ENCODE measurements at regions not wholly inside any gene's neighbourhood (a gene's known extent, or its start where the extent isn't known, plus 50 kb on each side); places are given as distances from the start of the nearest gene placed in this dataset.

GRCh38 chr7:51645702-51646298 lies 329.2 kb upstream of the COBL start:
- no peak for DNase-seq (ENCODE audit: extremely low read depth, low read depth)

GRCh38 chr7:51645255-51645654 lies 328.6 kb upstream of the COBL start:
- DNase-seq (ENCODE audit: extremely low read depth, low read depth) = no peak

GRCh38 chr7:51644216-51644615 lies 327.6 kb upstream of the COBL start:
- DNase-seq (ENCODE audit: extremely low read depth, low read depth) = no peak

- DNase-seq (ENCODE audit: extremely low read depth, low read depth) = no peak
Measured at GRCh38 chr7:51640841-51641240, 324.2 kb upstream of the COBL start.

- DNase-seq (ENCODE audit: extremely low read depth, low read depth) = no peak
Measured at GRCh38 chr7:51639661-51640334, 323.2 kb upstream of the COBL start.

- no peak for DNase-seq (ENCODE audit: extremely low read depth, low read depth)
Measured at GRCh38 chr7:51636503-51636902, 319.9 kb upstream of the COBL start.

- no peak for DNase-seq (ENCODE audit: extremely low read depth, low read depth)
Measured at GRCh38 chr7:51635775-51636174, 319.2 kb upstream of the COBL start.

- DNase-seq (ENCODE audit: extremely low read depth, low read depth) = no peak
Measured at GRCh38 chr7:51634538-51634937, 317.9 kb upstream of the COBL start.

GRCh38 chr7:51634025-51634424 lies 317.4 kb upstream of the COBL start:
- DNase-seq (ENCODE audit: extremely low read depth, low read depth) = no peak

- DNase-seq (ENCODE audit: extremely low read depth, low read depth) = no peak
Measured at GRCh38 chr7:51633596-51633995, 317.0 kb upstream of the COBL start.

GRCh38 chr7:51633006-51633405 lies 316.4 kb upstream of the COBL start:
- no peak for DNase-seq (ENCODE audit: extremely low read depth, low read depth)

- DNase-seq (ENCODE audit: extremely low read depth, low read depth) = no peak
Measured at GRCh38 chr7:51630933-51631332, 314.3 kb upstream of the COBL start.

- DNase-seq (ENCODE audit: extremely low read depth, low read depth) = no peak
Measured at GRCh38 chr7:51629206-51629605, 312.6 kb upstream of the COBL start.

- DNase-seq (ENCODE audit: extremely low read depth, low read depth) = no peak
Measured at GRCh38 chr7:51621956-51622355, 305.3 kb upstream of the COBL start.

- no peak for DNase-seq (ENCODE audit: extremely low read depth, low read depth)
Measured at GRCh38 chr7:51620706-51621105, 304.1 kb upstream of the COBL start.

- no peak for DNase-seq (ENCODE audit: extremely low read depth, low read depth)
Measured at GRCh38 chr7:51619880-51620279, 303.3 kb upstream of the COBL start.

GRCh38 chr7:51617686-51618085 lies 301.1 kb upstream of the COBL start:
- DNase-seq (ENCODE audit: extremely low read depth, low read depth) = no peak

- no peak for DNase-seq (ENCODE audit: extremely low read depth, low read depth)
Measured at GRCh38 chr7:51613911-51614357, 297.3 kb upstream of the COBL start.

- no peak for DNase-seq (ENCODE audit: extremely low read depth, low read depth)
Measured at GRCh38 chr7:51611937-51612336, 295.3 kb upstream of the COBL start.

- DNase-seq (ENCODE audit: extremely low read depth, low read depth) = no peak
Measured at GRCh38 chr7:51607447-51607846, 290.8 kb upstream of the COBL start.

- DNase-seq (ENCODE audit: extremely low read depth, low read depth) = no peak
Measured at GRCh38 chr7:51606601-51607154, 290.1 kb upstream of the COBL start.

GRCh38 chr7:51602376-51602775 lies 285.8 kb upstream of the COBL start:
- DNase-seq (ENCODE audit: extremely low read depth, low read depth) = no peak
